ENCODE measurements at regions not wholly inside any gene's neighbourhood (a gene's known extent, or its start where the extent isn't known, plus 50 kb on each side); places are given as distances from the start of the nearest gene placed in this dataset.
"Not testable (repeated sequence)": the region's sequence is repeated elsewhere in the genome, so short reads cannot be mapped to it uniquely, and the experiment has no call there.

- TF ChIP-seq HES2 (IDR thresholded peaks at IDR 0.05) (no peak), USF2 (IDR thresholded peaks at IDR 0.05) (no peak), TFCP2L1 (CRISPR knock-in tag; IDR thresholded peaks at IDR 0.05) (no peak), E2F6 (IDR thresholded peaks at IDR 0.05; ENCODE audit: borderline replicate concordance, low read depth) (no peak)
These were observed 103.0 kb upstream of the NUDT6 start (continued) for GRCh38 chr4:123025398-123025797.

GRCh38 chr4:123026015-123026414 is 103.6 kb upstream of the NUDT6 start:
- H3K4me2 ChIP-seq, FAIRE-seq, H3K27ac ChIP-seq, POLR2A ChIA-PET, H3K4me3 ChIP-seq, H3K4me1 ChIP-seq, CTCF ChIA-PET, ATAC-seq, H3K9me3 ChIP-seq: not testable (repeated sequence)
- DNase-seq (ENCODE audit: low read depth in 1 of 2, low spot score in 1 of 2): peak in 1 of 2 experiments; percentile 8
- WGBS (ENCODE audit: missing lambda C conversion rate): 52% methylated on average over 2 of the region's 2 CpGs

GRCh38 chr4:123031664-123032063 is 109.3 kb upstream of the NUDT6 start:
- no peak for FAIRE-seq
- Histone ChIP-seq H3K4me2 (no peak overlapping the region), H3K4me1 (peaks cover 3% of the 10 kb centered on the region; the same call in 1 of the 3 replicates), H3K9me3 (no peaks in the 10 kb centered on the region), H3K27ac (no peak overlapping the region), H3K4me3 (no peak overlapping the region)
- ATAC-seq: no peak
- no peak for TF ChIP-seq REST (IDR thresholded peaks at IDR 0.05)
- TF ChIP-seq RAD21 (conservative IDR thresholded peaks at IDR 0.05 in 1 of 2, IDR thresholded peaks at IDR 0.05 in 1 of 2): no peak
- TF ChIP-seq MAFK (IDR thresholded peaks at IDR 0.05; ENCODE audit: partially characterized antibody): no peak
- no peak for TF ChIP-seq HES2 (IDR thresholded peaks at IDR 0.05)
- TF ChIP-seq MYC (IDR thresholded peaks at IDR 0.05; ENCODE audit: borderline replicate concordance, low read length): no peak
- no peak for TF ChIP-seq CEBPB (IDR thresholded peaks at IDR 0.05)
- TF ChIP-seq BHLHE40 (IDR thresholded peaks at IDR 0.05; ENCODE audit: low read depth, low read length): no peak
- no peak for TF ChIP-seq CBX2 (IDR thresholded peaks at IDR 0.05; ENCODE audit: borderline replicate concordance, low read depth)
- TF ChIP-seq ESRRA (IDR thresholded peaks at IDR 0.05; ENCODE audit: borderline replicate concordance, low read length): no peak
- TF ChIP-seq MAZ (IDR thresholded peaks at IDR 0.05; ENCODE audit: borderline replicate concordance, low read depth, low read length): no peak
- TF ChIP-seq SMC3 (IDR thresholded peaks at IDR 0.05): no peak
- TF ChIP-seq NFE2L2 (conservative IDR thresholded peaks at IDR 0.05; ENCODE audit: low read length): no peak
- no peak for TF ChIP-seq TFCP2L1 (CRISPR knock-in tag; IDR thresholded peaks at IDR 0.05)
- no peak for TF ChIP-seq NPAS2 (CRISPR knock-in tag; IDR thresholded peaks at IDR 0.05; ENCODE audit: borderline replicate concordance)
- TF ChIP-seq FOSB (CRISPR knock-in tag; IDR thresholded peaks at IDR 0.05): no peak
- no peak for TF ChIP-seq MAX (IDR thresholded peaks at IDR 0.05)
- ChIA-PET POLR2A (no interaction called here), CTCF (no interaction called here)
- WGBS (ENCODE audit: missing lambda C conversion rate): 86% methylated on average over 2 of the region's 2 CpGs
- no peak for DNase-seq (ENCODE audit: low read depth in 1 of 2, low spot score in 1 of 2)
